ENCODE measurements at regions not wholly inside any gene's neighbourhood (a gene's known extent, or its start where the extent isn't known, plus 50 kb on each side); places are given as distances from the start of the nearest gene placed in this dataset.

- TF ChIP-seq, protein P1, sequence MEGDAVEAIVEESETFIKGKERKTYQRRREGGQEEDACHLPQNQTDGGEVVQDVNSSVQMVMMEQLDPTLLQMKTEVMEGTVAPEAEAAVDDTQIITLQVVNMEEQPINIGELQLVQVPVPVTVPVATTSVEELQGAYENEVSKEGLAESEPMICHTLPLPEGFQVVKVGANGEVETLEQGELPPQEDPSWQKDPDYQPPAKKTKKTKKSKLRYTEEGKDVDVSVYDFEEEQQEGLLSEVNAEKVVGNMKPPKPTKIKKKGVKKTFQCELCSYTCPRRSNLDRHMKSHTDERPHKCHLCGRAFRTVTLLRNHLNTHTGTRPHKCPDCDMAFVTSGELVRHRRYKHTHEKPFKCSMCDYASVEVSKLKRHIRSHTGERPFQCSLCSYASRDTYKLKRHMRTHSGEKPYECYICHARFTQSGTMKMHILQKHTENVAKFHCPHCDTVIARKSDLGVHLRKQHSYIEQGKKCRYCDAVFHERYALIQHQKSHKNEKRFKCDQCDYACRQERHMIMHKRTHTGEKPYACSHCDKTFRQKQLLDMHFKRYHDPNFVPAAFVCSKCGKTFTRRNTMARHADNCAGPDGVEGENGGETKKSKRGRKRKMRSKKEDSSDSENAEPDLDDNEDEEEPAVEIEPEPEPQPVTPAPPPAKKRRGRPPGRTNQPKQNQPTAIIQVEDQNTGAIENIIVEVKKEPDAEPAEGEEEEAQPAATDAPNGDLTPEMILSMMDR (IDR thresholded peaks at IDR 0.05; ENCODE audit: control extremely low read depth, extremely low read depth, low read depth, missing control alignments): no peak
- DNase-seq (ENCODE audit: extremely low spot score): no peak
- ChIA-PET POLR2A (no interaction called here), CTCF (no interaction called here)
Measured at GRCh38 chr3:64977308-64978100, 289.7 kb upstream of the ADAMTS9 start.

GRCh38 chr3:64976456-64976855, 288.7 kb upstream of the ADAMTS9 start:
- DNase-seq (ENCODE audit: extremely low spot score): no peak
- TF ChIP-seq, protein P1 (IDR thresholded peaks at IDR 0.05; ENCODE audit: control extremely low read depth, extremely low read depth, low read depth, missing control alignments): no peak
- POLR2A ChIA-PET: no interaction called here
- CTCF ChIA-PET: interaction anchor here (0.9 kb wide), 1 partner anchor 14 kb away, joined by 3 read pairs; no protein-coding TSS in a partner anchor

- TF ChIP-seq, protein P1 (IDR thresholded peaks at IDR 0.05; ENCODE audit: control extremely low read depth, extremely low read depth, low read depth, missing control alignments): no peak
- no peak for DNase-seq (ENCODE audit: extremely low spot score)
- ChIA-PET CTCF (no interaction called here), POLR2A (no interaction called here)
Measured at GRCh38 chr3:64975147-64975546, 287.3 kb upstream of the ADAMTS9 start.

GRCh38 chr3:64974401-64974800, 286.6 kb upstream of the ADAMTS9 start:
- POLR2A ChIA-PET: no interaction called here
- TF ChIP-seq, protein P1 (IDR thresholded peaks at IDR 0.05; ENCODE audit: control extremely low read depth, extremely low read depth, low read depth, missing control alignments): no peak
- CTCF ChIA-PET: interaction anchor here (1.1 kb wide), 1 partner anchor 16 kb away, joined by 4 read pairs; no protein-coding TSS in a partner anchor
- DNase-seq (ENCODE audit: extremely low spot score): no peak

- ChIA-PET CTCF (no interaction called here), POLR2A (no interaction called here)
- TF ChIP-seq, protein P1 (IDR thresholded peaks at IDR 0.05; ENCODE audit: control extremely low read depth, extremely low read depth, low read depth, missing control alignments): no peak
- no peak for DNase-seq (ENCODE audit: extremely low spot score)
Measured at GRCh38 chr3:64972793-64973192, 285.0 kb upstream of the ADAMTS9 start.

GRCh38 chr3:64971602-64972001, 283.8 kb upstream of the ADAMTS9 start:
- ChIA-PET POLR2A (no interaction called here), CTCF (no interaction called here)
- DNase-seq (ENCODE audit: extremely low spot score): no peak
- TF ChIP-seq, protein P1 (IDR thresholded peaks at IDR 0.05; ENCODE audit: control extremely low read depth, extremely low read depth, low read depth, missing control alignments): no peak

All from GM10248 (cell line).